GM21381 (cell line): ENCODE measurements at regions not wholly inside any gene's neighbourhood (a gene's known extent, or its start where the extent isn't known, plus 50 kb on each side); places are given as distances from the start of the nearest gene placed in this dataset.

Source experiments
- ATAC-seq: cut with Tn5 transposase; IDR thresholded peaks from one replicate; pipeline ENCODE4 v1.9.1; 2021; ENCODE audit warnings: mild to moderate bottlenecking, moderate library complexity; ENCODE audit not compliant: unreplicated experiment

DNA sequence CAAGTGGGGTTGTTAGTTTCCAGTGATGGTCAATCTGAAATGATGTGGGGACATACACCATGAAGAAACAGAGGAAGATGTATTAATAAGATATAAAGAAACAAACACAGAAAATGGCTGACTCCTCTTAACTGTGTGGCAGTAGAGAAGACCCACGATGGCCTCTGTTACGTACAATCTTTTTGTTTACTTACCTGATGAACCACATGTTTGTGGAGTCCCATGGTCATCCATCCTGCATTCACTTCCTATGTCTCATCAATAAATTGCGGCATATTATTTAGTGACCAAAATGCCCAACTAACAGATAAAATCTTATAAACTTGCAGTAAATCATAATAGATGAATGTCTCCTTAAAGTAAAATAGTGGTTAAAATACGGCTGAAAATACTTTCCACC, 740.1 kb upstream of the LINC00305 start:
- ATAC-seq, result no peak

DNA sequence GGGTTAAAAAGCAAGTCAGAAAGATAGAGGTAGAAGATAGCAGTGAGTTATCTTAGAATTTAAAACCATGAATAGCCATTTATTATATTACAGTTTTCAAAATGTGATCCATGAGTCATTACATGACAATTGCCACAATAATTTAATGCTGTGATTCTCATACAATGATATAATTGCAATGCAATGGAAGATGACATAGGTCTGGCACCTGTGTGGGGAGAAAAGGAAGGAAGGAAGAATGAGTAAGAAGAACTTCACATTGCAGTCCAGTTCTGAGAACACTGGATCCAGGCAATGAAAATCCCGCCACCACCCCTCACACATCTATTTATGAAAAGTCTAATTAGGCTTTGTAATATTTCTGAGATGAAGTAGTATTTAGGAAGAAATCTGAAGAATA, 738.1 kb upstream of the LINC00305 start:
- ATAC-seq, result no peak

DNA sequence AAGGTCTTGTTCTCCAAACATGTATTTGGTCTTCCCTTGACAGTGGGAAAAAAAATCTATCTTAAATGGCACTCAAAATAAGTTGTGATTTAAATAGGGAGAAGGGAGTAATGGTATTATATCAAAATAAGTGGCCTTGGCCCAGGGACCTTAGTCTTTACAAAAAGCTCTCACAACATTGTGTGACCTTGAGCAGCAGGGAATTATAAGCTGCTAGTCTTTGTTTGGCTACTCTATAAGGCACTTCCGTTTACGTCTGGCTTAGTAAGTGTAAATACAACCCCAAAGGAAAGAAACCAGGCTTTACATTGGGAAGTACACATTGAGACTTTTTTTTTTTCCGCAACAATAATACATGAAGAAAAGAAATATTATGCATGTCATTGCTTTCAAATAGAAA, 734.0 kb upstream of the LINC00305 start:
- ATAC-seq, result no peak

DNA sequence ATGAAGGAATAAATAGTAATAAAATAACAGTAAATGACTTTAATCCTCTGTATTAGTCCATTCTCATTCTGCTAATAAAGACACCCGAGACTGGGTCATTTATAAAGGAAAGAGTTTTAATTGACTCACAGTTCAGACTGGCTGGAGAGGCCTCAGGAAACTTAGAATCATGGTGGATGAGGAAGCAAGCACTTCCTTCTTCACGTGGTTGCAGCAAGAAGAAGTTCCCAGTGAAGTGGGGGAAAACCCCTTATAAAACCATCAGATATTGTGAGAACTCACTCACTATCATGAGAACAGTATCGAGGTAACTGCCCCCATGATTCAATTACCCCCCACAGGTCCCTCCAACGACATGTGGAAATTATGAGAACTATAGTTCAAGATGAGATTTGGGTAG, 727.9 kb upstream of the LINC00305 start:
- ATAC-seq, result no peak

DNA sequence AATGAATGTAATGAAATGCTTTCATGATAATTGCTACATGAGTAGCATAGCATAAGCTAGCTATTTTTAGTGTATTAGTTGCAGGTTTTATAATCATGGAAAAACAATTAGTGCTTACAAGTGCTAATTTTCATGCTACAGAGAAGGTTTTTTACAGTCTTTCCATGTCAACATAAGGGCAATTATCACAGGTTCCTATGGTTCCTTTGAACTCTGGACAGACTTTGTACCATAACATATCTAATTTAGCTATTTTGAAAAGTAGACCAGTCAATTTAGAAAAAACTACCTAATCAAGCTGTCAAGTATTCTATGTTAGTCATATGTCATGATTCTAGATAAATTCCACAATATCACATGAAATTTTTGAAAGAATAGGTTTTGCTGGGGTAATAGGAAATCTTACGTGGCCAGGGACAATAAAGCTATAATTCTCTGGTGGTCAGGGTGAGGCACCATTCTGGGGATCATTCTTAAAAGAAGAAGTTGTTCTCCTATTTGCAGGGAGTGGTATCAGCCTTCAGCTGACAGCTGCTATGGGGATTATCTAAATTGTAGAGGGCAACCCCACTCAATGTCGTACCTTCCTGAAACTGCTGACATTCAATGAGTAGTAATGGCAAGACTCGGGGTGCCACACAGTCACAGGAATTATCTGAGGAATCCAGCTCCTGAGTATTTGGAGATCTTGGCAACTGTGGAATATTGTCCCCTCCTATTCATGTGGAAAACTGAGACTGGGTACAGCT, 724.0 kb upstream of the LINC00305 start:
- ATAC-seq, result no peak

DNA sequence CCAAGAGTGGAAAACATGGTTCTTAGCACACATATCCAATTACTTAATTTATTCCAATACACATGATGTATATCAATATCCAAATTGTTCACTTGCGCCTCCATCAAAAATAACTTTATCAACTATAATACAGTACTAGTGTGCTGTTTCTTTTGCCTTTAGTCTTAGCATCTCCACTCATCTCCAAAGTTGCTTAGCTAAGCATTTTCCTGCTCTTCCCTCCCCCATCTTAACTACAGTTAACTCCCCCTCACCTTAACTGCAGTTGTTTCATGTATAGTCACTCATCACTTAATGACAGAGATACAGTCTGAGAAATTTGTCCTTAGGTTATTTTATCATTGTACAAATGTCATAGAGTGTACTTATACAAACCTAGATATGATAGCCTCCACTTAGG, 705.2 kb upstream of the LINC00305 start:
- no peak for ATAC-seq

DNA sequence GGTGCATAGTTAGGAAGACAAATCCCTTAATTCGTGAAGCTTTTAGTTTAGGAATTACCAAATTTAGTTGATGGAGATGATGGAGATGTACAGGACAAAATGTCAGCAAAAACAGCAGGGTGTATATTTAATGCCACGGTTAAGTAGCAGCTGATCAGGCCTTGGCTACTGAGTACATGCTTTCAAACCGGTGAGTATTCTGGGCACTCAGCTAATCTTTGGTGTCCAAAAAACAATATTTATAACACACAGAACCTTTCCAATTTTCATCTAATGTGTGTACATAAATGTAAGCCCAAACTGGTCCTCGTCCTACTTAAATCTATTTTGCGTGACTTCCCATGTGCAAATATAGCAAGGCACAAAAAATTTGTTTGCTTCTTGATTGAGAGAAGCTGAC, 703.4 kb upstream of the LINC00305 start:
- no peak for ATAC-seq

DNA sequence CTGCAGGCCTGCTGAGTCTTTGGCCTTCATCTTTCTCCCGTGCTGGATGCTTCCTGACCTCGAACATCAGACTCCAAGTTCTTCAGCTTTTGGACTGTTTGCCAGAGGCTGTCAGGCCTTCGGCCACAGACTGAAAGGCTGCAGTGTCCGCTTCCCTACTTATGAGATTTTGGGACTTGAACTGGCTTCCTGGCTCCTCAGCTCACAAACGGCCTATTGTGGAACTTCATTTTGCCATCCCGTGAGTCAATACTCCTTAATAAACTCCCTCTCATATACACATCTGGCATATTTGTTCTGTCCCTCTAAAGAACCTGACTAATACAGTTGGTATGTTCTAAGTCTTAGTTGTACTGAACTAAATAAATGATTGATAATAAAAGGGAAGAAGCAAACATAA, 702.8 kb upstream of the LINC00305 start:
- ATAC-seq, result no peak

DNA sequence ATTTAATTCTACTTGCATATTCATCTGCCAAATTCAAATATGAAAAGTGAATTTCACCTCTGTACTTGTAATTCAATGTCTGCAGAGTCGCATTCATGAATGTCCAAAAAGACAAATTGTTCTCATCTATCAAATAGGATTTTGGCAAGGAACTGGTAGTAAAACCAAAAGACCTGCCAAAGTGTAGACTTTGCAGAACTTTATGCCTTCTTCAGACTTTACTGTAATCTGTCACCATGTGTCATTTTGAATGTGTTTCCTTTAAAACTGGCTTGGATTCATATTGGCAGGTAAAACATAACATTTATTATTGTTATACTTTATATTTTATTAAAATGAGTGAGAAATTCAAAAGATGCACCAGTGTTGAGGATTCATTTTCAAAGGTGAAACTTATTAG, 701.9 kb upstream of the LINC00305 start:
- no peak for ATAC-seq

DNA sequence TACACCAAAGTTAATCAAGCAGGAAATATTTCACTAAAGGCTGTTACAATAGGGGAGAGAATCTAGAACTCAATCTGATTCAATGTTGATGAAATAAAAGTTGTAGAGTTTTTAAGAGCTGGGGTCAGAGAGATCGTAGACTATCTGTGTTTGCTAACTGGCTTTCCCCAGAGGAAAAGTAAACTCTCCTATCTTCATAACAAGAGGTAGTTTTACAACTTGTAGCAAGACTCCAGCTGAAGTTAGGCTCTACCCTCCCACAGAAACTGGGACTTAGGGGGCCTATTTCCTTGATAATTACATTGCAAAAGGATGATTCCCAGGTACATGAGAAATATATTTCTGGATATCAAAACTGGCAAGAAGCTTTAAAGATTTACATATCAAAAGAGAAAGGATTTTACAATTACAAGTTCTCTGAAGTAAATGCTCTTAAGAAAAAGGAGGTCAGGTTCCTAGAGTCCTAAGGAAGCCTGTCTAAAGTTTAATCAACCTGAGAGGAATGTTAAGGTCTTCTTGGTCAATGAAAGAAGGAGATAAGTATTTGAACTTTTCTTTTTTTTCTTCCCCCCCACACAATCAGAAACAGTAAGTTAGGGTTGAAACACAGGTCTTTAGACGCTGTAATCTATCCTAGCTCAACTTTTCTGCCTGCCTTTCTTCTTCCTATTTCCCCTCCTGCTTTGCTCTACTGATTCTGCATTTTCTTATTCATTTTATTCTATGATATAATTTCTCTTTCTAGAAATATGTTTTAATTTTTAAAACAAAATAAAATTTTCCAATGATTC, 692.2 kb upstream of the LINC00305 start:
- no peak for ATAC-seq

DNA sequence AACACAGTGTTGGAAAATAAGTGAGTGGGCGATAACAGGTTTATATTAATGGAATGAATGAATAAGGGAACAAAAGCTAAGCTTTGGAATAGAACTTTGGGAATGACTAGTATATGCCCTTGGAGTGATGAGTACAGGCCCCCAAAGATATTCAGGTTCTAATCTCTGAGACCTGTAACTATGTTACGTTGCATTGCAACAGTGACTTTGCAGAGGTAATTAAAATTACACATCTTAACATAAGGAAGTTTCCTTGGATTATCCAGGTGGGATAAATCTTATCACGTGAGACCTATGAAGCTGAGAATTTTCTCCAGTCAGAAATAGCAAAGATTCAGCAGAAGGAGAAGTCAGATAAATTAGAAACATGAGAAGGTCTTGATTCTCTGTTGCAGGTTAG, 661.5 kb upstream of the LINC00305 start:
- no peak for ATAC-seq

DNA sequence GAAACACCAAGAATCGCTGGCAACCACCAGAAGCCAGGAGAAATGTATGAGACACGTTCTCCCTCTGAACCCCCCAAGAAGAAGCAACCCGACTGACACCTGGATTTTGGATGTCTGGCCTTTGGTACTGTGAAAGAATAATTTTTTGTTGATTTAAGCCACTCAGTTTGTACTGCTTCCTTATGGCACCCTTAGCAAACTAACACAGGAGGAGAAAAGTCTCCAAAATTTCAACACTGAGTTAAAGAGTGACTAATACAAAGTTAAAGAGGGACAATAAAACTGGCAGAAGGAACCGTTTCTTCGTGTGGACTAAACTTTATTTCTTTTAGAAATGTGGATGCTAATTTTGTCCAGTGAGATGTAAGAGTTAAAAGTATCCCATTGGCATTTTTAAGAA, 660.9 kb upstream of the LINC00305 start:
- no peak for ATAC-seq

DNA sequence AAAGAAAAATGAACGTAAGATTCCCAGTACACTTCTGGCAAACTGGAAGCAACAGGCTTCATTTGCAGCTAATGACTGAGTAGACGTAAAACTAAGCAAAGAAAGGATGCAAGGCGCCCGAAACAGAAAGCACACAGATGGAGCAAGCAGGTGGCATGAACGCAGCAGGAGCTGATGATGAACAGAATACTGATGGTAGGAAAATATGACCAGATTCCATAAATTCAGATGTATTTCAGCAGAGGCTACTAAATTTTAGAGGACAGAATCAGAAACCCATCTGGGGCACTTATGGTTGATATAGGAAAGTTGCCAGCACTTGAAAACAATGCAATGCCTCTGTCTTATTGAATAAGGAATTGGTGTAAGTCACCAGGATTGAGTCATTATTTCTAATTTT, 658.7 kb upstream of the LINC00305 start:
- ATAC-seq, result no peak

DNA sequence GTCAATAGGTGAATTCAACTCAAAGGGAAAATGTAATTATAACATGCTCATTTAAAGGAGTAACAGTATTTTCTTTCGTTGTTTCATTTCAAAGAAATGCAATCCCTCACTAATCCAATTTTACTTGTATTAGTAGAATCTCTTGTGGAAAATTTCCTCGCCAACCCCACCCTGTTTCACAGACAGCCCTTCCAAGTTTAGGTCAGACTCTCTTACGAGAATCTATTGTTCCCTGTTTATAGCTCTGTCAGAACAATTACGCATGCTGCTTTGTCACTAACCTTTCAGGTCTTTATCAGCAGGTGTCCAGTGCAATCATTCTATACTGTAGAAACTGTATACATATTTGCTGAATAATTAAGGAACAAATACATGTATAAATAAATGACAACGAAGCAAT, 657.8 kb upstream of the LINC00305 start:
- ATAC-seq, result no peak

DNA sequence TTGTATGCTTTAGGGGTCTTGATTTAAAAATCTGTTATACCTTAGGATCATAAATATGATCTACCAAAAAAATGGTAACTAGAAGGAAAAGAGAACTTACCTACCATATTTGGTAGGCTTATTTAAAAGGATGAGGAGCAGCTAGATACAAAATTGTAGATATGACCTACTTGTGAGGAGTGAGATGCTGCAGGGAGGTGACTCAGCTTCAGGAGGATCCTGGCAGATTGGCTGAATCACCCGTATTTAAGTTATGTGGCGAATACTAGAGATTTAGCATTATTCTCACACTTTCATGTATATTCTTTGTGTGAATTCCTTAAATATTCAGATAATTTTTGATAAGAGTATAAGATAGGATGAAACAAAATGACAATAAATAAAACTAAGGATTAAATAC, 657.3 kb upstream of the LINC00305 start:
- ATAC-seq, result no peak

DNA sequence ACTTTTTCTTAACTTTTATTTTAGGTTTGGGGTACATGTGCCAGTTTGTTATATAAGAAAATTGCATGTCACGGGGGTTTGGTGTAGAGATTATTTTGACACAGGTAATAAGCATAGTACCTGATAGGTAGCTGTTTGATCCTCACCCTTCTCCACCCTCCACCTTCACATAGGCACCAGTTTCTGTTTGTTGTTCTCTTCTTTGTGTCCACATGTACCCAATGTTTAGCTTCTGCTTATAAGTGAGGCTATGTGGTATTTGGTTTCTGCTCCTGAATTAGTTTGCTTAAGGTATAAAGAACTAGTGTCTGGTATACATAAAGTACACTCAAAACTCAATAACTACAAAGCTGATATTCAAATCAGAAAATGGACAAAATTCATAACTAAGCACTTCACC, 654.6 kb upstream of the LINC00305 start:
- ATAC-seq, result no peak

DNA sequence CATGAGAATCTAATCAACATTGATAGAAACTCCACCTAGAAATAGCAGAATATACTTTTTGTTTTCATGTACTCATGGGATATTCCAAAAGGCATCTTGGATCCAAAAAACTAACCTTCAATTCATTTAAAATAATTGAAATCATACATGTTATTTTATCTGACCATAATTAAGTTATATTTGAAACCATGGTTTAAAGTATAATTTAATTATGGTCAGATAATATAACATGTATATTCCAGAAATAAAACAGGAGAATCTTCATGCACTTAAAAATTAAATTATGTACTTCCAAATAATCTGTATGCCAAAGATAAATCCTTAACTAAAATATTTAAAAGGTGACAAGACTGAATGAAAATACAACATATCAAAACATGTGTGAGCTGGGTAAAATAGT, 651.3 kb upstream of the LINC00305 start:
- no peak for ATAC-seq

DNA sequence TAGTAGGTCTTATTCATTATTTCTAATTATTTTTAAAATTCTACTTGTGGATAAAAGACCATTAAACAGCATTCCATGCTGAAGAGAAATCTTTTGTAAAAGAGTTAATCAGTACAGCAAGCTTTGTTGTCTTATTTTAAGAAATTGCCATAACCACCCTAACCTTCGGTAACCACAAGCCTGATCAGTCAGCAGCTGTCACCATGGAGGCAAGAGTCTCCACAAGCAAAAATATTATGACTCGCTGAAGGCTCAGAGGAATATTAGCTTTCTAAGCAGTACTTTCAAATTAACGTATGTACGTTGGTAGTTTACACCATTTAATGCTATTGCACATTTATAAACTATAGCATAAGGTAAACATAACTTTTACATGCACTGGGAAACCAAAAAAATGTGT, 650.5 kb upstream of the LINC00305 start:
- ATAC-seq, result no peak

DNA sequence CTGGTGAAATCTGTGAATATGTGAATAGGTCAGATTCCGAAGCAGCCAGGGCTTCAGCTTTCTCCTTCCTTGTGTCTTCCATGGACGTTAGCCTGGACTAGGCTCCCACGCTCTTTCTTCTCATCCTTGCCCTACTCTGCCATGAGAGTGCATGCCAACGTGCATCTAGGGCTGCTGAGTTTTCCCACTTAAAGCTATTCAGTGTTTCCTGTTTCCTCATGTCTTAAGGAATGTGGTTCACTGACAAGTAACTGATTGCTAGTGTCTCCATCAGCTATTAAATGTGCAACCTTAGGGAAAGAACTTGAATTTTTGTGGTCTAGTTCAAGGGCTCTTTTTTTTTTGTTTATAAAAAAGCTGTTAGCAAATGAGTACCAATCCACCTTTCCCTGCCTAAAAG, 642.3 kb upstream of the LINC00305 start:
- no peak for ATAC-seq

DNA sequence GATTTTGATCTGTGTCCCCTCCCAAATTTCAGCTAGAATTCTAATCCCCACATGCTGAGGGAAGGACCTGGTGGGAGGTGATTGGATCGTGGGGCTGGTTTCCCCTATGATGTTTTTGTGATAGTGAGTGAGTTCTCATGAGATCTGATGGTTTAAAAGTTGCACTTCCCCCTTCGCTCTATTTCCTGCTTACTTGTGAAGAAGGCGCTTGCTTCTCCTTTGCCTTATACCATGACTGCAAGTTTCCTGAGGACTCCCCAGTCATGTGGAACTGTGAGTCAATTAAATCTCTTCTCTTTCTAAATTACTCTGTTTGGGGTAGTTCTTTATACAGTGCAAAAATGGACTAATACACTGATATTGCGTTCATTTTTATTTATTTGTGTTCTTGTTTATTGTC, 636.8 kb upstream of the LINC00305 start:
- ATAC-seq, result no peak

DNA sequence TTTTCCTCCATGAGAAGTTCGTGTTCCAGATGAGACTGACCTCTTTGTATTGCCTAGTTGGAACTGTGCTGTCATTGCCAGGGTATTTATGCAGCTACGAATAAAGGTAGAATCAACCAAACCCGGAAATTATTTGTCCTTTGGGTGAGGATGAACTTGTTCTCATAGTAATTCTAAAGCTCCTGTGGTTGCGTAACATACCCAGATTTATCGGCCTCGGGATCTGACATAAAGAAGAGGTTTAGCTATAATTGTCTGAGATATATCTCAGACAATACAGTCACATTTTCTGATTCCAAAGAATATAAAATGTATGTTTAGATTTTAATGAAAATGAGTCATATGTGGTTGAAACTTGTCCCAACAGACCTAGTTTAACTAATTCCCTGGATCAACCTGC, 628.7 kb upstream of the LINC00305 start:
- no peak for ATAC-seq

DNA sequence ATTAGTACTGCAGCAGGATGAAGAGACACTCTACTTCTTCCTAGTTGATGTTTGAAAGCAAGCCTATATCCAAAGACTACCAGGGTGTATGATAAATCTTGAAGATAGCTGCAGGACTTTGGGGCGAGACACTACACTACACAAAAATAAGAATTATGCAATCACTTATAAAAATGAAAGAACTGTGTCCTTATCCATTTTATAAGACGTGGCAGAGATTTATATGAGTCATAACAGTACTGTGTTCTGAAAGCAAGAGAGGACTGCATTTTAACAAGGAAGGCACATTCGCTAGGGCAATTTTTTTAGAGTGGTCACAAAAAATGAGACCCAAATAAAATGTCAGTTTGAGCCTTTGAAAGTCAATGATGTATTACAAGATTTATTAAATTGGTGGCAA, 617.0 kb upstream of the LINC00305 start:
- ATAC-seq, result no peak

DNA sequence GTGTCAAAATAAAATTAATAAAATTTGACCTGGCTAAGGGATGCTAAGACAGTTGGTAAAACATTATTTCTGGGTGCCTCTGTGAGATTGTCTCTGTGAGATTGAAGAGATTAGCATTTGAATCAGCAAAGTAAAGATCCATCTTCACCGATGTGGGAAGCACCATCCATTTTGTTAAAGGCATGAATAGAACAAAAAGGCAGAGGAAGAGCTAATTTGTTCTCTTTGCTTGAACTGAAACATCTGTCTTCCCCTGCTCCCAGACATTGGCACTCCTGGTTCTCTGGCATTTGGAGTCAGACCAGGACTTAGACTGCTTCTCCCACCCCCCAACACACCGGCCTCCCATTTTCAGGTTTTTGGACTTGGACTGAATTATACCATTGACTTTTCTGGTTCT, 603.8 kb upstream of the LINC00305 start:
- ATAC-seq, result no peak
